Glomerular visceral epithelial cell (primary cell): ENCODE measurements at regions not wholly inside any gene's neighbourhood (a gene's known extent, or its start where the extent isn't known, plus 50 kb on each side); places are given as distances from the start of the nearest gene placed in this dataset.

Experiments used
- DNase-seq: peaks from one replicate; pipeline ENCODE4 v3.0.0-alpha.2; 2016; ENCODE audit errors: extremely low spot score

GRCh38 chr2:134075204-134075603 lies 178.7 kb upstream of the MGAT5 start:
- no peak for DNase-seq

- DNase-seq: no peak
Measured at GRCh38 chr2:134078354-134078753, 175.5 kb upstream of the MGAT5 start.

- no peak for DNase-seq
Measured at GRCh38 chr2:134079373-134079772, 174.5 kb upstream of the MGAT5 start.

- no peak for DNase-seq
Measured at GRCh38 chr2:134080386-134081089, 173.3 kb upstream of the MGAT5 start.

- DNase-seq: no peak
Measured at GRCh38 chr2:134081238-134081938, 172.5 kb upstream of the MGAT5 start.

DNA sequence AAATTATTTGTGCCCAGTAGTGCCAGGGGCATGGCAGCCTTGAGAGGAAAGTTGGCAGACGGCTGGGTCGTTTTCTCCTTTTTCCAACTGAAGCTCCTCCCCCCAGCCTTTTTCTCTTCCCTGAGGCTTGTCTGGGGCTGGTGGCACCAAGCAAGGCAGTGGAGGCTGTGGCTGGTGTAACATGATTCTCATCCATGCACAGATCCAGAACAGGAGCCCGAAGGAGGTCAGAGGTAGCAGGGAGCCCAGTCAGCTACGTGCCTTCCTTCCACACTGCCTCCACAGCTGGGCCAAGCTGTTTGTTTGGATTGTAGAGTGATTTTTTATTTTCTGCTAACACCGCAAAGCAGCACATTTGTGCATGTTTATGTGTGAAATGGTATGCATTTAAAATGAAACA lies 170.3 kb upstream of the MGAT5 start:
- no peak for DNase-seq

- DNase-seq: no peak
Measured at GRCh38 chr2:134086594-134087219, 167.2 kb upstream of the MGAT5 start.

GRCh38 chr2:134087371-134087921 lies 166.4 kb upstream of the MGAT5 start:
- DNase-seq: peak; percentile 25

GRCh38 chr2:134089454-134089853 lies 164.4 kb upstream of the MGAT5 start:
- no peak for DNase-seq

DNA sequence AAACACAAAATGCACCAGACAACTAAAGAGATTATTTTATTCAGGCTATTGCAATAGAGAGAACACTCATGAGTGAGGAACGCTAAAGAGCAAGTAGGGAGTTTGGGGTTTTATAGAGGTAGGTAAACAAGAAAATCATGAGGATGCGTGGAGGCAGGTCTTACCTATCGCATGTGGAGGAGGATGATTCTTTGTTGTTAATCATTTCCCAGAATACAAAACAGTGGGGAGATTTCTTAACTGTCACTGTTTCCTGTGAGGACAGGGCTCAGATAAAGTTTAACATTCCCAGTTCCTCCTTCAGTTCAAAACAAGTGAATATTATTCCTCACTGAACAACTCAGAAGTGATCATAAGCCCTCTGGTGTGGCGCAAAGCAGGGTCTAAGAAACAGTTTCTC lies 156.1 kb upstream of the MGAT5 start:
- no peak for DNase-seq

GRCh38 chr2:134098321-134098720 lies 155.6 kb upstream of the MGAT5 start:
- no peak for DNase-seq

DNA sequence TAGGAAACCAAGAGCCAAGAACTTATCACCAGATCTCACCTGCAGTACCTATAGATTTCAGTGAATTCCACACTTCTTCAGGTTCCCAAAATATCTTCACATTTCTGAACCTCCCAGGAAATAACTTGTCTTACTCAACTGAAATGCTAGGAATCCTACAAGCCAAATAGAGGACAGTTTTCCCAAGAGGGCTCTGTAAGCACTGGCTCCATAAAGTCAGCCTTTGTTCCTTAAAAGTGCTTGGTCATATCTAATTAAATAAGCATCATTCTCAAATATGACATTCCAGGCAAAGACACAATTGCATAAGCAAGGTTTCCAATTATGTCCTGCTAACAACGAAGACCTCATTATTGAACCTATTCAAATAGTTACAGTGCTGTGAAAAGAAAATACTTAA lies 154.6 kb upstream of the MGAT5 start:
- no peak for DNase-seq

DNA sequence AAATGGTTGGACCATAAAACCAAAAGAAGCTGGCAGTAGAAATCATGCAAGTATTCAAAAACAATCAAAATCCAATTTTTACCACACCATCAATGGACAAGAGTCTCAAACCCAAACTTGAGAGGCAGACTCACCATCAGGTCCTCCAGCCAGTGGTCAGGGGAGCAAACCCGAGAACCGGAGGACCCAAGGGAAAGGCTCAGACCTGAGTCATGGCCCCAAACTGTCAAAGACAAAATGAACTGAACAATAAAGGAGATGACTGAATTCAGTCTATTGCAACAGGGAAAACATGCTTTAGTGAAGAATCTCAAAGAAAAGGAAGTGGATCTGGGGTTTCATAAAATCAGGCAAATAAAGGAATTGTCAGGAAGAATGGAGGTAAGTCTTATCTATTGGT lies 150.7 kb upstream of the MGAT5 start:
- no peak for DNase-seq

GRCh38 chr2:134104754-134105153 lies 149.1 kb upstream of the MGAT5 start:
- DNase-seq: no peak

DNA sequence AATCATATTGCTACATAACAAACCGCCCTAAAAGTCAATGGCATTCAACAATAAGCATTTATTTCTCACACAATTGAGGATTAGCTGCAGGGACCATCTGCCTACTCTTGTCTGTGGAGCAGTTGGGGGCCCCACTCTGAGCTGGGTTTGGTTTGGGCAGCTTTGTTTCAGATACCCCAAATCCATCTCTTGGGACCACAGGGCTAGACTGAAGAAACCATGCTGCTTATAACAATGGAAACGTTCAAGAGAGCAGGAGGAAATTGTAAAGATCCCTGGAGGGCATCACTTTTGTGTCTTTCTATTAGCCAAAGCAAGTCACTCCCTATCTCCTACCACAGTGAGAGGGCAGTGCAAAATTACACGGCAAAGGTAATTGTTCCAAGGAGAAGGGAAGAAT lies 146.5 kb upstream of the MGAT5 start:
- DNase-seq: no peak

- DNase-seq: no peak
Measured at GRCh38 chr2:134108113-134108512, 145.8 kb upstream of the MGAT5 start.

DNA sequence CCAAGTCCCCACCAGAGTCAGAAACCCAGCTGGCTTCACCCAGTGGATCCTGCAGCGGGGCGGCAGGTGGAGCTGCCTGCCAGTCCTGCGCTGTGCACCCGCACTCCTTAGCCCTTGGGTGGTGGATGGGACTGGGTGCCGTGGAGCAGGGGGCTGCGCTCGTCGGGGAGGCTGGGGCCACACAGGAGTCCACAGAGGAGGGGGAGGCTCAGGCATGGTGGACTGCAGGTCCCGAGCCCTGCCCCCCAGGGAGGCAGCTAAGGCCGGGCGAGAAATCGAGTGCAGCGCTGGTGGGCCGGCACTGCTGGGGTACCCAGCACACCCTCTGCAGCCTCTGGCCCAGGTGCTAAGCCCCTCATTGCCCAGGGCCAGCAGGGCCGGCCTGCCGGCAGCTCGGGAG lies 144.6 kb upstream of the MGAT5 start:
- DNase-seq: no peak

GRCh38 chr2:134109725-134110124 lies 144.1 kb upstream of the MGAT5 start:
- DNase-seq: no peak

DNA sequence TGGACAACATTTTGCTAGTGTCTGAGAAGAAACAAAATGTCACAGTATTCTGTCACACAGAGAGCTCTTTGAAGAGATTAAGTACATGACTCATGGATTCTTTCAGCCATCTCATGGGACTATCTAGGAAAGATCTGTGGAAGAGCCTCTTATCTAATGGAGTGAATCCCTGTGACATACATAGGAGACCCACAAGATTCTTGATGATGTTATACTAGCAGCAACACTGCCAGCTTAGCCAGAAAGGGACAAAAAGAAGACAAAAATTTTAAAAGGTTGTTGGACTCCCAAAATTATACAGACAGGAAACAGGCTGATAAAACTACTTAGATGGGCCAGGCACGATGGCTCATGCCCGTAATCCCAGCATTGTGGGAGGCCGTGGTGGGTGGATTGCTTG lies 143.3 kb upstream of the MGAT5 start:
- DNase-seq: no peak

GRCh38 chr2:134117676-134118075 lies 136.2 kb upstream of the MGAT5 start:
- no peak for DNase-seq

GRCh38 chr2:134118279-134119116 lies 135.4 kb upstream of the MGAT5 start:
- DNase-seq: peak; percentile 94

GRCh38 chr2:134119117-134119712 lies 134.7 kb upstream of the MGAT5 start:
- DNase-seq: no peak
